HUES48 (cell line): ENCODE measurements at regions not wholly inside any gene's neighbourhood (a gene's known extent, or its start where the extent isn't known, plus 50 kb on each side); places are given as distances from the start of the nearest gene placed in this dataset.
A peak's percentile ranks its signal among the peaks of the same experiment; 100 is the strongest.
"Not testable (repeated sequence)": the region's sequence is repeated elsewhere in the genome, so short reads cannot be mapped to it uniquely, and the experiment has no call there.

Experiments used
- H3K27ac ChIP-seq: one replicate; pipeline ENCODE4 v1.7.0; 2013; ENCODE audit warnings: low read depth, low read length, inconsistent platforms
- H3K27me3 ChIP-seq: 2 replicates; pipeline ENCODE4 v1.6.1; 2013; ENCODE audit warnings: mild to moderate bottlenecking, low read length; ENCODE audit not compliant: control insufficient read depth, insufficient read depth
- H3K36me3 ChIP-seq: 2 replicates; pipeline ENCODE4 v1.6.1; 2013; ENCODE audit warnings: low read length; ENCODE audit not compliant: control insufficient read depth, insufficient read depth
- H3K4me1 ChIP-seq: 2 replicates; pipeline ENCODE4 v1.6.1; 2013; ENCODE audit warnings: mild to moderate bottlenecking, low read length; ENCODE audit not compliant: control insufficient read depth, insufficient read depth
- H3K4me3 ChIP-seq: 2 replicates; pipeline ENCODE4 v1.5.1; 2013; ENCODE audit warnings: mild to moderate bottlenecking, low read depth, low read length
- H3K9ac ChIP-seq: 2 replicates; pipeline ENCODE4 v1.6.1; 2013; ENCODE audit warnings: mild to moderate bottlenecking, low read depth, low read length, moderate library complexity
- H3K9me3 ChIP-seq: 2 replicates; pipeline ENCODE4 v1.6.1; 2013; ENCODE audit warnings: low read length; ENCODE audit not compliant: control insufficient read depth, insufficient read depth

- peak overlapping the region; percentile 25; the same call in 1 of the 2 replicates for H3K9ac ChIP-seq
- H3K9me3 ChIP-seq, result no peaks in the 10 kb centered on the region
- peak overlapping the region; percentile 91 for H3K27ac ChIP-seq
- H3K4me3 ChIP-seq, result no peak overlapping the region
- no peaks in the 10 kb centered on the region for H3K27me3 ChIP-seq
- H3K4me1 ChIP-seq, result peaks cover 22% of the 10 kb centered on the region
- no peaks in the 10 kb centered on the region for H3K36me3 ChIP-seq
Observed at GRCh38 chr10:21363731-21364104, 161.8 kb downstream of the SKIDA1 start.

- Histone ChIP-seq H3K27me3 (no peaks in the 10 kb centered on the region), H3K27ac (peak overlapping the region; percentile 91), H3K36me3 (no peaks in the 10 kb centered on the region), H3K4me3 (no peak overlapping the region), H3K4me1 (peaks cover 22% of the 10 kb centered on the region), H3K9ac (peak overlapping the region; percentile 25; the same call in 1 of the 2 replicates), H3K9me3 (no peaks in the 10 kb centered on the region)
Observed at GRCh38 chr10:21363092-21363730, 162.3 kb downstream of the SKIDA1 start.

GRCh38 chr10:21359202-21359601, 166.3 kb downstream of the SKIDA1 start:
- H3K9me3 ChIP-seq, result no peaks in the 10 kb centered on the region
- no peak overlapping the region for H3K27ac ChIP-seq
- no peaks in the 10 kb centered on the region for H3K27me3 ChIP-seq
- peaks cover 14% of the 10 kb centered on the region for H3K4me1 ChIP-seq
- no peak overlapping the region for H3K9ac ChIP-seq
- no peaks in the 10 kb centered on the region for H3K36me3 ChIP-seq
- no peak overlapping the region for H3K4me3 ChIP-seq

DNA sequence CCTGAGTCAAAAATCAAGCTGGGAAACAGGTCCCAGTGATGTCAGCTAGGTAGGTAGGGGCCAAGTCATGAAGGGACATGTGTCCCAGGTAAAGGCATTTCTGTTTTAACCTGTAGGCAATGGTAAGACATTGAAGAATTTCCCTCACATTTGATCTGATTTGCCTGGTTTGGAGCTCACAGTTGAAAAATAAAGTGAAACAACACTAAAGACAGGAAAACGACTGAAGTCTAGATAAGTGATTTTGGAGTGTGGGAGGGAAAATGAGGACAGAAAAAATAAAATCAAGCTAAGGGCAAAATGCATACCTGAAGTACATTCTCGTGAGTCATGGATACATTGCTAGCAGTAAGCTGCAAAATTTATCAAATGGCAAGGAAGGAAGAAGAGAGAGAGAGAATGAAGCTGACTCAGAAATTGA, 169.9 kb downstream of the SKIDA1 start:
- no peak overlapping the region for H3K27ac ChIP-seq
- H3K9me3 ChIP-seq, result no peaks in the 10 kb centered on the region
- H3K9ac ChIP-seq, result no peak overlapping the region
- no peaks in the 10 kb centered on the region for H3K36me3 ChIP-seq
- no peaks in the 10 kb centered on the region for H3K4me1 ChIP-seq
- H3K27me3 ChIP-seq, result no peaks in the 10 kb centered on the region
- H3K4me3 ChIP-seq, result no peak overlapping the region

GRCh38 chr10:21352886-21353285, 172.6 kb downstream of the SKIDA1 start:
- peaks cover 10% of the 10 kb centered on the region; the same call in 1 of the 2 replicates for H3K4me1 ChIP-seq
- no peak overlapping the region for H3K27ac ChIP-seq
- H3K36me3 ChIP-seq, result no peaks in the 10 kb centered on the region
- no peak overlapping the region for H3K4me3 ChIP-seq
- H3K27me3 ChIP-seq, result no peaks in the 10 kb centered on the region
- H3K9me3 ChIP-seq, result no peaks in the 10 kb centered on the region
- no peak overlapping the region for H3K9ac ChIP-seq

- peaks cover 10% of the 10 kb centered on the region; the same call in 1 of the 2 replicates for H3K4me1 ChIP-seq
- H3K9me3 ChIP-seq, H3K36me3 ChIP-seq, H3K27me3 ChIP-seq, H3K4me3 ChIP-seq, H3K27ac ChIP-seq, H3K9ac ChIP-seq: not testable (repeated sequence)
Observed at GRCh38 chr10:21351594-21351993, 173.9 kb downstream of the SKIDA1 start.

DNA sequence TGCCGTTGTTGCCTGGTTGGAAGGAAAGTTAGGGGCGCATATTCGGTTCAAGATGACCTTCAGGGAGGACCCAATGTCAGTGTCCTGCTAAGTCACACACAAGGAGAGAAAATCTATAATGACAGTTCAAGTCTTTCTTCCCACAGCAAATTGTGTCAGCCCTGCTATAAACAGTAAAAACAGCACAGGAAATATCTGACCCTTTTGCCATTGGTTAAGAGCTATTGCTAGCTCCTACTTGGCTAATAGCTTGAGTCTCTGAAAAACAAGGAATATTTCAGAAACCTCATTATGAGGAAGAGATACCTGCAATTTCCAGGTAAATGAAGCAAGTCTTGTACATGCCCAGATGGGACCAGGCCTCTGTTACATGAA, 175.6 kb downstream of the SKIDA1 start:
- Histone ChIP-seq H3K4me1 (peaks cover 15% of the 10 kb centered on the region; the same call in 1 of the 2 replicates), H3K9me3 (no peaks in the 10 kb centered on the region), H3K27ac (peak overlapping the region; percentile 46), H3K36me3 (no peaks in the 10 kb centered on the region), H3K9ac (no peak overlapping the region), H3K27me3 (no peaks in the 10 kb centered on the region), H3K4me3 (no peak overlapping the region)

DNA sequence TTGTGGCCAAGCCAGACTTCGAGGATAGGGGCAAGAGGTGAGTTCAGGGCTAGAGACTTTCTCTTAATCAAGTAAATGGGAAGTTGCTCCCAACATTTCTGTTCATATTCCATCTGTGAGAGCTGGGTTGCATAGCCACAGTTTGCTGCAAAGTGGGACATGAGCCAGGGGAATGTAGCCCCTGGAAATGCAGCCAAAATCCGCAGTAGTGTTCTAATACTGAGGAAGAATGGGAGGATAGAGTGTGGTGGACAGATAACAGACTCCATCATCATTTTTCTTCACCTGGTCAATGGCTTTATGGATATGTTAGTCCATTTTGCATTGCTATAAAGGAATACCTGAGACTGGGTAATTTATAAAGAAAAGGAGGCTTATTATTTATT, 177.7 kb downstream of the SKIDA1 start:
- Histone ChIP-seq H3K36me3 (no peaks in the 10 kb centered on the region), H3K4me1 (peaks cover 18% of the 10 kb centered on the region; the same call in 1 of the 2 replicates), H3K9ac (no peak overlapping the region), H3K9me3 (no peaks in the 10 kb centered on the region), H3K27me3 (no peaks in the 10 kb centered on the region), H3K4me3 (no peak overlapping the region), H3K27ac (no peak overlapping the region)

GRCh38 chr10:21347043-21347784, 178.3 kb downstream of the SKIDA1 start:
- Histone ChIP-seq H3K4me1 (peaks cover 18% of the 10 kb centered on the region; the same call in 1 of the 2 replicates), H3K36me3 (no peaks in the 10 kb centered on the region), H3K4me3 (no peak overlapping the region), H3K27ac (no peak overlapping the region), H3K9me3 (no peaks in the 10 kb centered on the region), H3K9ac (no peak overlapping the region), H3K27me3 (no peaks in the 10 kb centered on the region)

DNA sequence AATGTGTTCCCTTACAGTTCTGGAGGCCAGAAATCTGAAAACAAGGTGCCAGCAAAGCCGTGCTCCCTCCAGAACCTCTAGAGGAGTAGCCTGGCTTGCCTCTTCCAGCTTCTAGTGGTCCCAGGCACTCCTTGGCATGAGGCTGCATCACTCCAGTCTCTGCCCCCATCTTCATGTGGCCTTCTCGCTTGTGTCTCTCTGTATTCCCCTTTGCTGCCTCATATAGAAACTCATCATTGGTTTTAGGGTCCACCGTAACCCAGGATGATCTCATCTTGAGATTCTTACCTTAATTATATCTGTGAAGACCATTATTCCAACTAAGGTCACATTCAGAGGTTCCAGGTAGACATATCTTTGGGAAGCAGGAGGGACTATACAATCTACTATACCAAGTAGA, 182.4 kb downstream of the SKIDA1 start:
- no peak overlapping the region for H3K9ac ChIP-seq
- H3K36me3 ChIP-seq, result no peaks in the 10 kb centered on the region
- no peaks in the 10 kb centered on the region for H3K27me3 ChIP-seq
- no peak overlapping the region for H3K4me3 ChIP-seq
- H3K4me1 ChIP-seq, result peaks cover 8% of the 10 kb centered on the region; the same call in 1 of the 2 replicates
- H3K9me3 ChIP-seq, result no peaks in the 10 kb centered on the region
- H3K27ac ChIP-seq, result no peak overlapping the region

DNA sequence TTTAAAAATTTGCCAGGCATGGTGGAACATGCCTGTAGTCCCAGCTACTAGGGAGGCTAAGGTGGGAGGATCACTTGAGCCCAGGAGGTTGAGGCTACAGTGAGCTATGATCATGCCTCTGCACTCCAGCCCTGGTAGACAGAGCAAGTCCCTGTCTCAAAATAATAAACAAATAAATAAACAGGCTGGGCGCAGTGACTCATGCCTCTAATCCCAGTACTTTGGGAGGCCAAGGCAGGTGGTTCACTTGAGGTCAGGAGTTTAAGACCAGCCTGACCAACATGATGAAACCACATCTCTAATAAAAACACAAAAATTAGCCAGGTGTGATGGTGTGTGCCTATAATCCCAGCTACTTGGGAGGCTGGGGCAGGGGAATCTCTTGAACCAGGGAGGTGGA, 183.0 kb downstream of the SKIDA1 start:
- H3K9me3 ChIP-seq, H3K36me3 ChIP-seq, H3K4me3 ChIP-seq, H3K27ac ChIP-seq, H3K9ac ChIP-seq, H3K4me1 ChIP-seq, H3K27me3 ChIP-seq: not testable (repeated sequence)
